HG03565 (cell line): ENCODE measurements at regions not wholly inside any gene's neighbourhood (a gene's known extent, or its start where the extent isn't known, plus 50 kb on each side); places are given as distances from the start of the nearest gene placed in this dataset.
"Not testable (repeated sequence)": the region's sequence is repeated elsewhere in the genome, so short reads cannot be mapped to it uniquely, and the experiment has no call there.

Experiments
- ATAC-seq: cut with Tn5 transposase; IDR thresholded peaks from one replicate; pipeline ENCODE4 v1.9.1; 2021; ENCODE audit warnings: mild to moderate bottlenecking, moderate library complexity; ENCODE audit not compliant: unreplicated experiment

DNA sequence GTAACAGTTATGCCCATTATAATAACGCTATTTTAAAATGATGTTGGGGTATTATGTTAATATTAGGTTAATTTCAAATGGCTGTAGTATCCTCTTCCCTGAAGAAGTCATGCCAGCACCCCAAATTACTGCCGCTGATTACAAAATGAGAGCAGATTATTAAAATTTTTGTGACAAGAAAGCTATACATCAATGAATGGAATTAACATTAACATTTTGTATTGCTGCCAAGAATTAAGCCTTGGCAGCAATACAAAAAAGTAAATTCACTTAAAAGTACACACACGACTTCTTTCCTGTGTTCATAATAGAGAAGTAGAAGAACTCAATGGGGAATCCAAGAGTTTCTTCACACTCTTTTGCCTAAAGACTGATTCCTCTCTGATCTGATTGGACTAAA lies 482.8 kb downstream of the STIM2 start:
- no peak for ATAC-seq

DNA sequence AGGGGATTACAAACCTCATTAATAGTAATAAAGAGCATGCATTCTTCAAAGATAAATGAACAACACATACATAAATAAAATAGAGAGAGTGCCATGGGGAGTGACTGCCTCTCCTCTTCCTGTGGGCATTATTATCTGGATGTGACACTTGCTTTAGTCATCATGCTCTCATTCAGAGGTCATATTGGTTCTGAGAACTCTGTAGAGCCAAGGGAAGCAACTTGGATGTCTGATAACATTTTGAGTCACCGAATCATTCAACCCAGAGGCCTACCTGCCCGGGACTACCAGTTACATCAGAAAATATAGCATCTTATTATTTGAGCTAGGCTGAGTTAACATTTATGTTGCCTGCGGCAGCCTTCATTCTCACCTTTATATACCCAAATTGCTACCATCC lies 489.5 kb downstream of the STIM2 start:
- ATAC-seq, result no peak

DNA sequence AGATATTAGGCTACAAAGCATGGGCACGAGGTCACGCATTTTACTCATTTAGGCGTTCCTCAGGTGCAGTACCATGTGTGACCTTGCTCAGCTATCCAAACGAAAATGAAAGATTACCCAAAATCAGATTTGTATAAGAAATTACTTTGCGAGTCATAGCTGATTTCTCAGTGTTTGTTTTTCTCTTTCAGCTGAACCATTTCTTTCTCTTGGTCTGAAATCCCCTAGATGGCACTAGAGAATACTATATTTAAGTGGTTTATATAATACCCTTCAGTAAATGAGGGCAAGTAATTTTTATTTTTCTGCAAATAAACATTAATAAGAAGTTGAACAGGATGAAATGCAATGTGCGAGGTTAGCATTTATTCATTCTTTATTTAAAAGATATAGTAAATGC lies 496.6 kb downstream of the STIM2 start:
- ATAC-seq, result no peak

DNA sequence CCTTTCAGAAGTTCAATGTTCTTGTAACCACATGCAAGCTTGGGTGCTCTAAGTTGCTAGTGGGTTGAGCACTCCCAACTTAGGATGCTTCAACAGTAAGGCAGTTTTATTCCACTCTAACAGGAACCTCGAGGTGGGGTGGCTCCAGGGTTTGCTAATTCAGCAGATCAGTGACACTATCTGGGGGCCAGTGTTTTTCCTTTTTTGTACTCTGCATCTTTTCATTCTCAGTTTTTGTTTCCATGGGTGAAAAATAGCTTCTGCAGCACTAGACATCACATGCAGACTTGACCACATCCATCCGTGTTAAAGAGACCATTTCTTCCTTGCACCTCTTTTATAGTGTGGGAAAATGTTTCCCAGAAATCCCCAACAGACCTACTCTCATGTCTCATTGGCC lies 497.6 kb downstream of the STIM2 start:
- no peak for ATAC-seq

DNA sequence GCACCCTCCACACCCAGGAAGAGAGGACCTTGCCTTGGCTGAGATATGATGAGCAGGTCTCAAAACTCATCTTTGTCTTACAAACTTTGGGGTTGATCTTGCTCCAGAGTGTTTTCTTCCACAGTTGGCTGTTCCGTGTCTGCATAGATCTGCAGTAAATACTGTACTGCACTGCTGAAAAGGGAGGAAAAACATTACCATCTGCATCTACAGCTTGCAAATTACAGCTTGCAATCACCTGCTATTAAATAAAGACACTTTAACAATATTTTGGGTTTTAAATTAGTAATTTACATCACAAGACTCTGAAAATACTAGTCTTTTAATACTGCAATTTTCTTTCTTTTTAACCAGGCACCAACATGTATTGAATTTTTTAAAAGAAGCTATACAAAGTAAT lies 499.5 kb downstream of the STIM2 start:
- no peak for ATAC-seq

DNA sequence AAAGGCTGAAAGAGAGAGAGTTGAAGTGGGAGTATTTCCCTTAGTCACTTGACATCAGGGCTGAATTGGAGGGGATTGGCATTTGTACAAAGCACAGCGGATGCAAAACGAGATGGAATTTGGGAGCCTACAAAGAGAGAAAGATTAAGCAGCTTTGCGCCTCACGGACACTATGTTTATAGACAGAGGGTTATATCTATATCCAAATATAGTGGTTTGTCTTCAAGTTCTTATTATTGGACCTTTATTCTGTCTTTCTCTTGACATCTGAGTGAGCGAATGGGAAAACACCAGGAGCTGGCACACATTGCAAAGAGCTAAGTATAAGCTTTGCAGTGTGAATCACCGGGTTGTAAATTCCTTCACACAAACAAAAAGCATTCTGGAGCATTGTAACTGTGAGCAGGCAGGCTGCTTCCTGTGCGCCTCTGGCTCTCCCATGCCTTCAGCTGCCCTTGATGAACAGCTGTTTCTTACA lies 500.2 kb downstream of the STIM2 start:
- ATAC-seq, result no peak

DNA sequence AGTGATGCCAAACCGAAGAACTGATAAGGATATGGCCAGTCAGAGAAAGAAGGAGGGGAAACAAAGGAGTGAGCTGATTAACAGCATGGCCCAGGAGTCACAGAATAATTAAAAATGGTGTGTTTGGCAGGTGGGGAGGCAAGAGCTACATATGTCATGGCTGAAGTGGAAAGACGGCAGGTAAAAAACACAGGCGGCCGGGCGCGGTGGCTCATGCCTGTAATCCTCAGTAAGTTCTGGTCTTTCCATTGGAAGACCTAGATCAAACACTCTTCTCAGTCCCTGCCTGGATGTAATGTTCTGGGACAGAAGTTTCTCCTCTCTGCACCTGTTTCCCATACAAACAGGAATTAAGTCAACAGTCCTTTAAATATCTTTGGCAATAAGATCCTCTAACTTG lies 503.9 kb downstream of the STIM2 start:
- ATAC-seq, result no peak

DNA sequence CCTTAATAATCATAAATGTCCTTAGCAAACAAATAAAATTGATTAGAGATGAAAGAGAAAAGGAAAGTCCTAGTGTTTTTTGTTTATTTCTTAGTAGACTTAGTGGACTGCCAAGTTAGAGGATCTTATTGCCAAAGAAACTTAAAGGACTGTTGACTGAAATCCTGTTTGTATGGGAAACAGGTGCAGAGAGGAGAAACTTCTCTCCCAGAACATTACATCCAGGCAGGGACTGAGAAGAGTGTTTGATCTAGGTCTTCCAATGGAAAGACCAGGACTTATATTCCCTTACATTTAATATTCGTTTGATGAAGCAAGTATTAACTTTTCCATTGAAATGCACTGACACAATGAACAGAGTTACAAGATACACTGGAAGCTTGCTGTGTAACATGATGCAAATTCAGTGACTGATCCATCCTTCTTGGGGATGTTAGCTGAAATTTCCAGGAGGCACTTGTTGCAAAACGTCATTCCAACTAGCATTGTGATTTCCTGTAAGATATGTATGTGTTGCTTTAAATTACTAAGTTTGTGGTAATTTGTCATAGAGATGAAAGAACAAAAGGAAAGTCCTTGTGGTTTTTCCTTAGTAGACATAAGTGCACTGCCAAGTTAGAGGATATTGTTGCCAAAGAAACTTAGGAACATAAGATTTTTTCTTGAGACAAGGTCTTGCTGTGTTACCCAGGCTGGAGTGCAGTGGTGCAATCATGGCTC lies 505.6 kb downstream of the STIM2 start:
- no peak for ATAC-seq

DNA sequence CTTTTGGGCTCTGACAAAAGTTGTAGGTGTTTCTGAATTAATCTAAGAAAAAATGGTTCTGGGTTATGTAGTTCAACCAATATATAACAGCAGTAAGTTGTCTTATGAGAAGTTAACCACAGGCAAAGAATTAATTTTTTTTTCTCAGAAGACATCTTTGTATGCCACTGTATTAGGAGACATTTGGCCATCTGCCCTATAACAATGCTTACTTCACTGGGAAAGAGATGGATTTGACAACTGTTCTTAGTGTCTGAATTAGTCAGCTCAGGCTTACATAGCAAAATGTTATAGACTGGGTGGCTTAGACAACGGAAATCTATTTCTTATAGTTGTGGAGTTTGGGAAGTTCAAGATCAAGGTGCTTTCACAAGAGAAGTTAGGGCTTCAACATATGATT lies 508.1 kb downstream of the STIM2 start:
- ATAC-seq, result no peak

DNA sequence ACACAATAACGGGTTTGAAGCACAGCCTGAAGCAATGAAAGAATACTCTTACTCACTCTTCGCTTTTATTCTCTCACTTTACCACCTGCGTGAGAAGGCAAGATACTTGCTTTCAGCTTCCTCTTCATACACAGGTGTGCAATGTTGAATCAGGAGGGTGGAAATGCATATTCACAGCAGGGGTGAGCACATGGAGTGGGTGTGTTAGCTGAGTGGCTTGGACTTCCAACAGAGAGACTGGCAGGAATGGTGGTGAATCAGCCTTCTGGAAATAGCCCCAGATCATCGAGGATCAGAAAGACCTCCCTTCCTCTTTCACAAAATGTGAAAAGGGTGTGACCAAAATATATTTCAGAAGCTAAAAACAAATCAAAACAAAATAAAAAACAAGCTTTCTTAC lies 521.2 kb downstream of the STIM2 start:
- ATAC-seq, result no peak

DNA sequence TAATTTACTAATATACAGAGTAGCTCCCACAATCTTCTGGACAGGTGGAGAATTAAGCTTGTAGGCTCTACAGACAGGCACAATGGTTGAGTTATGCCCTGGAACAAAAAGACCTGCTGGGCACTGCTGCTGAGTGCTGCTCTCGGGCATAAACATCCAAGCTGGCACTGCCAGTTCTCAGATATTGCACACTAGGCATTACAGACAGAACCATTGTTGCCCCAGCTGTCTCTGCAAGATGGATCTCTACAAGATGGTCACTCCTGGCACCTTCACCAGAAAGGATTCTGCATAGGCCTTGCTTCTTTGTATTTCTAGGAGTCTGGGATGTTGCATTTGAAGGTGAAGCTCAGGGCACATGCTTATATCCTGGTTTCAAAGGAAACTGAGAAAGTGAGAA lies 527.1 kb downstream of the STIM2 start:
- ATAC-seq, result no peak

DNA sequence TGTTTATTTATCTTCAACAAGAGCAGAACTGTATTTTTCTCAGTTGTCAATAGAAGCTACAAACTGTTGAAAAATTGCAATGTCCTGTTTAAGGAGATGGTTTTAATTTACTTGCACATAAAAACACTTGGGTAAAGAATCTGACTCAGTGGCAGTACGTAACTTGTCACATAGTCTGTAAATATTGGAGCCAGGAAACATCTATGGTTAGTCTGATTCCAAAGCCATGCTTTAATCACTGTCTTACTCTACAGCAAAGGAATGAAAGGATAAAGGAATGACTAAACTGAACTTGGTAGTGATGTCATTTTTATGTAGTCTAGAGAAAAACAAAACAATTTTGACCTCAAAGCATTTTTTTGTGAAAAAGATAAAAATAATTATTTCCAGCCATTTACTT lies 537.2 kb downstream of the STIM2 start:
- no peak for ATAC-seq

DNA sequence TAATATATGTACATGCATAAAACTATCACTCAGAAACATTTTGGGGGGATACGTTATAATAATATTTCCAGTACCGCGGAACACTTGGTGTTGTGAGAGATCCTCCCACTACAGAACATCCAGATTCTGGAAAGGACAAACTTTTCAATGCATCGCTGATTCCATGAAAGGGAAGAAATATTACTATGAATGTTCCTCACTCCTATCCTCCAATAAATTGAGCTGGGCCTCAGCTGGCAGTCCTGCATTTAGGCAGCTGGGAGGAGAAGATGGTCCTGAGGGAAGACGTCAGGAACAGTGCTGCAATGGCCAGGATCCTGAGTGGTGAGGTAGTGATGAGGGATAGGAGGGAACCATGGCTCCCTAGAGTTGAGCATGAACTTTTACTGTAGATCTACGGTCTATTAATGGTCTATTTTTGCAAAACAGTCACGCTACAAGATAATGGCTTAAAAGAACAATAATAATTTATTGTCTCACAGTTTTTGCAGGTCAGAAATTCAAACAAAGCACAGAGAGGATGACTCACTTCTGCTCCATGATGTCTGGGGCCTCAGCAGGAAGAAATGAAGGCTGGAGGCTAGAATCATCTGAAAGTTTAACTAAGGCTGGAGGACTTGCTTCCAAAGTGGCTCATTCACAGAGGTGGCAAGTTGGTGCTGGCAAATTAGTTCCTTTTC lies 538.1 kb downstream of the STIM2 start:
- no peak for ATAC-seq

DNA sequence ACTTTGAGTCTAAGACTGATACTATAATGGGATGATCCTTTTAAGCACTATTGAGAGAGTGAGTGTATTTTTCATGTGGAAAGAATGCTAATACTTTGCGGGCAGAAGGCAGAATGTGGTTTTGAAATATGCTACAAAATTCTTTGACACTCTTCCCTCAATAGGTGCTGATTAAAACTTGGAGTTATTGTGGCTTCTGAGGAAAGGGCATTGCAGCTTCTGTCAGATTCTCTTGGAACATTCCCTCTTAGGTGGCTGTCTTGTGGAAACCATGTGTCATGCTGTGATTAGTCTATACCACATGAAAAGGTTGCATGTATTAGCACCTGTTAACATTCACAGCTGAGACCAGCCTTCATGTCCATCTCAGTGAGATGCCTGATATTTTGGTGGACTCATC lies 547.0 kb downstream of the STIM2 start:
- no peak for ATAC-seq

DNA sequence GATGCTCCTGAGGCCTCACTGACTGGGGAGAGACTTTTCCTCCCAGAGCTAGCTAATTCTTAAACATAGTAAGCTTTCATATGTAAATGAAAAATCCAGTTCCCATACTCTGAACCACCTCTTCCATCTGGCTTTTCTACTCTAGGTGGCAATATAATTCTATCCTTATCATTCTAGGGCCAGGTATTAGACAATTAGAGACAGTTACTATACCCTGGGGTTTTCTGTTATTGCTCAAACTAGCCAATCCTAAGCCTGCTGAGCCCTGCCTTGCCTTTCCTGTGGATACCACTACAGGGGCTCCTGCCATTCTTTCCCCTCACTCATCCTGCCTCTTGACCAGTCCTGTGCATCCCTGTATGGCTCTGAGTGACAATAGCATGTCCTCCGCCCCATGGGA lies 552.0 kb downstream of the STIM2 start:
- no peak for ATAC-seq

DNA sequence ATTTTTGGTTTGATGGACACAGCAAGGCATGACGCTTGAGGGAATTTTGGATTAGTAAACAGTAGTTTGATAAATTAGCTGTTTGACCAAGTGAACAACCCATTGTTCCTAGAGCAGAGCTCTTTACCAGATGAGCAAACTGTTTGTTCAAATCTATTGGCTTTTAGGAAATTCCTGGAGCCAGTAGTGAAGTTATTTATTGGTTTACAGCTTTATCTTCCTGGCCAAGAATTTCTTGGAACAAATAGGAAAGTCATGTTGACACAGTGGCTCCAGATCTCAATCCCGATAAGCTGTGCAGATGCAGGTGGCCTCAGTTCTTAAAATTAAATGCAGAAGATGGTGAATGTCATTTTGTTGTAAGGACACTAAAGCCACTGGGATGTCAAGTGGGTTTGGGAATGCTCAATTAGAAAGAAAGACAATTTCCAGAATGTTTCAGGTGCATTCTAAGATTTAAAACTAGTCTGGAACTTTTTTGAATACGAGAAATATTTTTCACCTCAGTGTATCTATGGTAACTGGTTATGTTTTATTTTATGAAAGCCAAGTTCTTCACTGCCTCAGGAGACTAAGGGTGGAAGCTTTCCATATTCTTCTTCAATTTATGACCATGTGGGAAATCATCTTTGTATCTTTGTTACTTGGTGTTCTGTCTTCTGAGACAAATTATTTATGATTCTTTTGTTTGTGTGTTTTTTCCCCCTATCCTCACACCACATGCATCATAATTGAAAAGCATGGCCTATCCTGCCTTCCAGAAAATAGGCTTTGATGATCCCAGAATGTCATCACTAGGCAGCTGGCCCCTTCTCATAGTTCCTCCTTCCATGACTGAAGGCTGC lies 554.5 kb downstream of the STIM2 start:
- no peak for ATAC-seq

DNA sequence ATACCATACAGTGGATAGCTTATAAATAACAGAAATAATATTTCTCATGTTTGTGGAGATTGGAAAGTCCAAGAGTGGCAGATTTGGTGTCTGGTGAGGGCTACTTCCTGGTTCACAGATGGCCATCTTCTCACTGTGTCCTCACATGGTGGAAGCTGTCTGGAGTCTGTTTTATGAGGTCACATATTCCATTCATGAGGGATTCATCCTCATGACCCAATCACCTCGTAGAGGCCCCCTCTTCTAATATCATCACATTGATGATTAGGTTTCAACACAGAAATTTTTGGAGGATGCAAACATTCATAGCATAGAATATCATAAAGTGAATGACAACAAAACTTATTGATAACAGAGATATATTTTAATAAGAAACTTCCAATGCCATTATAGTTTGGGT lies 568.0 kb downstream of the STIM2 start:
- no peak for ATAC-seq

DNA sequence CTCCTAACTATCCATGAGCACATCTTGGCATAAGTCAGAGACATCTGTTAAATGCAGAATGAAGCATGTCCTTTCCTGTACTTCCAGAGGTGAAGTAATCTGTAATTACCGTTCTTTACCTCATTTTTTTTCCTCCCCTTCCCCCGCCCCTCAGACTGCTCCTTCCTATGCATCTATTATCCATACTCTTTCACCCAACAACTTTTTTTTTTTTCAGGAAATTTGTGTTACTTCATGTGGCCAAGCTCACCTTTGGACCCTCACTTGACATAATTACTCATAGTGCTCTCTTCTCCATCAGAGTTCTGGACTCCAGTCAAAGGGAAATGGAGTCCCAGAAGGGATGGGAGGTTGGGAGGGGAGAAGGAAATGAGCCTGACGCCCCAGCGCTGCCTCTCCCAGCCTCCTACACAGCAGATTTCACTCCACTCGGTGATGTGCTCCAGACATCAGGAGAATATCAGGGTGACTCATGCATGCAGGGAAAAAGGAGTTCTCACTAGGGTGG lies 568.8 kb downstream of the STIM2 start:
- no peak for ATAC-seq

DNA sequence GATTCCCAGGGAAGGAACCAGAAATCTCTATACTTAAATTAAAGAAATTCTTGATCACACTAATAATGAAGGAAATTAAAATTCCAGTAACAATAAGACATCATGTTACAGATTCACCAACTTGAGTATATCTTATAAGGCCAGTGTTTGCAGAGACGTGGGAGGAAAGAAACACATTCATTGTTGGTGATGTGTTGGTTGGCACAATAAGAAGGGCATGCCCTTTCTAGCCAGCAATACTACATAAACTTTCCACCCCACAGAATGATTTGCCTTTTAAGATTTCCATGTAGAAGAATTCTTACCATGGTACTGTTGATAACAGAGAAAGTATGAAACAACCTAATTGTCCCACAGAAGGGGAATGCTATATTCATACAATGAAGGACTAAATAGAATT lies 581.5 kb downstream of the STIM2 start:
- ATAC-seq, result no peak

DNA sequence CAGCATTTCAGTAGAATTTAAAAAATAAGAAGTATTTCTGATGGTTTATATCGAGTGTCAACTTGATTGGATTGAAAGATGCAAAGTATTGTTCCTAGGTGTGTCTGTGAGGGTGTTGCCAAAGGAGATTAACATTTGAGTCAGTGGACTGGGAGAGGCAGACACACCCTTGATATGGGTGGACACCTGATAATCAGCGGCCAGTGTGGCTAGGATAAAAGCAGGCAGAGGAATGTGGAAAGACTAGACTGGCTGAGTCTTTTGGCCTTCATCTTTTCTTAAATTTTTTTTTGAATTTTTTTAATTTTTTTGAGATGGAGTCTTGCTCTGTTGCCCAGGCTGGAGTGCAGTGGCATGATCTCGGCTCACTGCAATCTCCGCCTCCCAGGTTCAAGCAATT lies 582.0 kb downstream of the STIM2 start:
- not testable (repeated sequence) for ATAC-seq

DNA sequence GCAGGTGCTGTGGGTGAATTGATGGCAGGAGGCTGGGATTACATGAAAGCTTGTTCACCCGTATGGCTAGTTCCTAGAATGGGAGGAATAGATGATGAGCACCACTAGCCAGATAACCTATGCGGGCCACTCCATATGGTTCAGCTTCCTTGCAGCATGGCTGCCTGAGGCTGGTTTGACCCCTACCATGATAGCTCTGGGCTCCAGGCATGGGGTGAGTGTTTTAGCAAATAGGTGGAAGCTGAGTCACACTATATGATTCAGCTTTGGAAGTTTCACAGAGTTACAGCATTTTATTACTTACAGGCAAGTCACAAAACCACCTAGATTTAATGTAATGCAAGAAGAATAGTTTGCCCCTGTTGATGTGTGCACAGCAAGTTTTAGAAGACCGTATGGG lies 603.2 kb downstream of the STIM2 start:
- ATAC-seq, result no peak

DNA sequence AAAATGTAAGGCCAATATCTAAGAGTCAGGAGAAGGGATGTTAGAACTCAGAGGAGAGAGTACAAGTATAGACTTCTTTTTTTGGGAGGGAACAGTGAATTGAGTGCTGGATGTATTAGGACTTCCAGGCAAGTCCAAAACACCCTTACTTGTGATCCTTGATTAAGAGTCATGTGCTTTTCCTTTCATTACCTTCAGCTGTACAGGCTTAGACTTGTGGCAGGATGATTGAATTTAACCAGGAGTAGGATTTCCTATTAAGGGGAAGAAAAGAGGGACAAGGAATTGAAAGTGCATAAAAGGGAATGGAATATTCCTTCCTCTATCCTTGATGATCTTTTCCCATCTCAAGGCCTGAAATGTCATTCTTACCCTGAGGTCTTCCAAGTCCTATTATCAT lies 606.7 kb downstream of the STIM2 start:
- ATAC-seq, result no peak
